PC-9 (cell line): ENCODE measurements at regions not wholly inside any gene's neighbourhood (a gene's known extent, or its start where the extent isn't known, plus 50 kb on each side); places are given as distances from the start of the nearest gene placed in this dataset.

Experiments
- CTCF ChIP-seq: fragments of 200-600 bp; sonication (generic); conservative IDR thresholded peaks from 2 replicates; pipeline ENCODE4 v1.6.1; 2017; ENCODE audit warnings: mixed run types, antibody characterized with exemption, mild to moderate bottlenecking, moderate library complexity
- EZH2 ChIP-seq: fragments of 200-600 bp; sonication (generic); IDR thresholded peaks from 2 replicates; pipeline ENCODE4 v1.8.0; 2017; ENCODE audit warnings: antibody characterized with exemption, low read depth

DNA sequence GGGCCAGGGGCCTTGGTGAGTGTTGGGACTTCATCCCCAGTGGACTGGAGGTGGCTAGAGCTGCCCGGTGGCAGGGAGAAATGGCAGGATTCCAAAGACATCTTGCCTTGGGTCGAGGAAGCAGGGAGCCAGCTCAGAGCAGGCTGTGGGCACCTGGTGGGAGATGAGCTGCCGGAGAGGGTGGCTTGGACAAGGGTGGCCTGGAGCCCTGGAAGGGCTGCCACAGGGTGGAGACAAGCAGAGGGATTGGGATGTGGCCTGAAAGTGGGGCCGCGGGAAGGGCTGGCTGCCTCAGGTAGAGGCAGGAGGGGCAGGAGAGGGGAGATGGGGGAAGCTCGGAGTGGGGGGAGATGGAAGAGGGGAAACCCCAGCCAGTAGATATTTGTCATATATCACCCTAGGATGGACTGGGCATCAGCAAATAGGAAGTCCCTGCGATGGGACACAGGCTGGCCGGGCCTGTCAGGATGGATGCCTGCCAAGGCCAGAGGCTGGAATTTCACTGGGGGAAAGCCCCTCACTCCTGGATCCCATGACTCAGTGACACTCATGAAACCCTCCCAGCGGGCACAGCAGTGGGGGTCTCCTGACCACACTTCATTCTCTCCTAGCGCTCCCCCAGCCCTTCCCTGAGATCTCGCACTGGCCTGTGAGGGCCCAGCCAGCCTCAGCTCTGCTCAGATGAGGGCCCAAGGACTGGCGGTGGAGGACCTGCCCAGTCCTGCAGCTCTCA is 72.0 kb upstream of the SHISAL1 start:
- TF ChIP-seq CTCF (no peak), EZH2 (no peak)
